ENCODE measurements at regions not wholly inside any gene's neighbourhood (a gene's known extent, or its start where the extent isn't known, plus 50 kb on each side); places are given as distances from the start of the nearest gene placed in this dataset.

DNA sequence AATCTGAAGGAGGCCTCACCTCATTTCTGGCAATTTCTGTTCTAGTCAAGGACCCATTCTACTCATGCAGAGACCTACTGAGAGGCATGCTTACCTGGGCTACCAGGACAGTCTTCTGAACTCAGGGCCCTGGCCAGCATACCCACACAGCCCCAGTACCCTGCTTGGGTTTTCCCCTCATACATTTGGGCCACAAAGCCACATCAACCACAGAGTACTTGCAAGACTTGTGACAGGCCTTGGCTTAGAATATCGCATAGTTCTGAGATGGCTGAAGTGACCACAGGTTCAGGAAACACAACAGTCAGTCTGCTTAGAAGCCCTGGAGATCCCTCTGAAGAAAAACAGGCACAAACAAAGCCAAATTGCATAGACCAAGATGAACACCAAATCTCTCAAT, 758.8 kb upstream of the CDH9 start:
- CTCF ChIA-PET: interaction anchor here (1.1 kb wide), 1 partner anchor 74 kb away, joined by 3 read pairs; no protein-coding TSS in a partner anchor
- no peaks in the 10 kb centered on the region for H3K36me3 ChIP-seq (replicated peaks in 1 of 2; ENCODE audit: control insufficient read depth in 1 of 2, insufficient read depth in 2 of 2, low read length in 1 of 2)
- 50% methylated on average over 1 of the region's 1 CpG for WGBS (ENCODE audit: low lambda C conversion rate)
- H4K20me1 ChIP-seq (ENCODE audit: insufficient read depth): no peaks in the 10 kb centered on the region
- H3K9me3 ChIP-seq: no peaks in the 10 kb centered on the region
- H3K79me2 ChIP-seq (ENCODE audit: insufficient read depth): no peaks in the 10 kb centered on the region
- no peak for DNase-seq
- TF ChIP-seq, protein P1, sequence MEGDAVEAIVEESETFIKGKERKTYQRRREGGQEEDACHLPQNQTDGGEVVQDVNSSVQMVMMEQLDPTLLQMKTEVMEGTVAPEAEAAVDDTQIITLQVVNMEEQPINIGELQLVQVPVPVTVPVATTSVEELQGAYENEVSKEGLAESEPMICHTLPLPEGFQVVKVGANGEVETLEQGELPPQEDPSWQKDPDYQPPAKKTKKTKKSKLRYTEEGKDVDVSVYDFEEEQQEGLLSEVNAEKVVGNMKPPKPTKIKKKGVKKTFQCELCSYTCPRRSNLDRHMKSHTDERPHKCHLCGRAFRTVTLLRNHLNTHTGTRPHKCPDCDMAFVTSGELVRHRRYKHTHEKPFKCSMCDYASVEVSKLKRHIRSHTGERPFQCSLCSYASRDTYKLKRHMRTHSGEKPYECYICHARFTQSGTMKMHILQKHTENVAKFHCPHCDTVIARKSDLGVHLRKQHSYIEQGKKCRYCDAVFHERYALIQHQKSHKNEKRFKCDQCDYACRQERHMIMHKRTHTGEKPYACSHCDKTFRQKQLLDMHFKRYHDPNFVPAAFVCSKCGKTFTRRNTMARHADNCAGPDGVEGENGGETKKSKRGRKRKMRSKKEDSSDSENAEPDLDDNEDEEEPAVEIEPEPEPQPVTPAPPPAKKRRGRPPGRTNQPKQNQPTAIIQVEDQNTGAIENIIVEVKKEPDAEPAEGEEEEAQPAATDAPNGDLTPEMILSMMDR (IDR thresholded peaks at IDR 0.05): no peak
- TF ChIP-seq JUND (IDR thresholded peaks at IDR 0.05): no peak
- no peak for TF ChIP-seq MEF2A (IDR thresholded peaks at IDR 0.05; ENCODE audit: borderline replicate concordance, low read depth)
- no peak for TF ChIP-seq SIN3A (IDR thresholded peaks at IDR 0.05; ENCODE audit: borderline replicate concordance, low read depth, low read length)
- TF ChIP-seq RAD21 (IDR thresholded peaks at IDR 0.05; ENCODE audit: low read length): no peak
- TF ChIP-seq, protein P2, sequence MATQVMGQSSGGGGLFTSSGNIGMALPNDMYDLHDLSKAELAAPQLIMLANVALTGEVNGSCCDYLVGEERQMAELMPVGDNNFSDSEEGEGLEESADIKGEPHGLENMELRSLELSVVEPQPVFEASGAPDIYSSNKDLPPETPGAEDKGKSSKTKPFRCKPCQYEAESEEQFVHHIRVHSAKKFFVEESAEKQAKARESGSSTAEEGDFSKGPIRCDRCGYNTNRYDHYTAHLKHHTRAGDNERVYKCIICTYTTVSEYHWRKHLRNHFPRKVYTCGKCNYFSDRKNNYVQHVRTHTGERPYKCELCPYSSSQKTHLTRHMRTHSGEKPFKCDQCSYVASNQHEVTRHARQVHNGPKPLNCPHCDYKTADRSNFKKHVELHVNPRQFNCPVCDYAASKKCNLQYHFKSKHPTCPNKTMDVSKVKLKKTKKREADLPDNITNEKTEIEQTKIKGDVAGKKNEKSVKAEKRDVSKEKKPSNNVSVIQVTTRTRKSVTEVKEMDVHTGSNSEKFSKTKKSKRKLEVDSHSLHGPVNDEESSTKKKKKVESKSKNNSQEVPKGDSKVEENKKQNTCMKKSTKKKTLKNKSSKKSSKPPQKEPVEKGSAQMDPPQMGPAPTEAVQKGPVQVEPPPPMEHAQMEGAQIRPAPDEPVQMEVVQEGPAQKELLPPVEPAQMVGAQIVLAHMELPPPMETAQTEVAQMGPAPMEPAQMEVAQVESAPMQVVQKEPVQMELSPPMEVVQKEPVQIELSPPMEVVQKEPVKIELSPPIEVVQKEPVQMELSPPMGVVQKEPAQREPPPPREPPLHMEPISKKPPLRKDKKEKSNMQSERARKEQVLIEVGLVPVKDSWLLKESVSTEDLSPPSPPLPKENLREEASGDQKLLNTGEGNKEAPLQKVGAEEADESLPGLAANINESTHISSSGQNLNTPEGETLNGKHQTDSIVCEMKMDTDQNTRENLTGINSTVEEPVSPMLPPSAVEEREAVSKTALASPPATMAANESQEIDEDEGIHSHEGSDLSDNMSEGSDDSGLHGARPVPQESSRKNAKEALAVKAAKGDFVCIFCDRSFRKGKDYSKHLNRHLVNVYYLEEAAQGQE (IDR thresholded peaks at IDR 0.05; ENCODE audit: low read depth, low read length): no peak
- POLR2A ChIA-PET: no interaction called here
- no peak overlapping the region for H3K27ac ChIP-seq (ENCODE audit: low read depth in 2 of 2, low read length in 1 of 2)
- no peak overlapping the region for H3K4me3 ChIP-seq (ENCODE audit: low read depth in 2 of 2, low read length in 1 of 2)
- no peaks in the 10 kb centered on the region; a peak in 1 of 4 replicates for H3K4me1 ChIP-seq (ENCODE audit: control insufficient read depth in 1 of 2, insufficient read depth in 2 of 2, low read depth in 1 of 2, low read length in 1 of 2)
- H3F3A ChIP-seq (replicated peaks; ENCODE audit: insufficient read depth): no peaks in the 10 kb centered on the region
- H2AFZ ChIP-seq (ENCODE audit: low read depth): no peak overlapping the region
- H3K27me3 ChIP-seq (ENCODE audit: insufficient read depth): no peaks in the 10 kb centered on the region
- H3K9me2 ChIP-seq: no peaks in the 10 kb centered on the region
- H3K9ac ChIP-seq: no peak overlapping the region
- no peak overlapping the region for H3K4me2 ChIP-seq

DNA sequence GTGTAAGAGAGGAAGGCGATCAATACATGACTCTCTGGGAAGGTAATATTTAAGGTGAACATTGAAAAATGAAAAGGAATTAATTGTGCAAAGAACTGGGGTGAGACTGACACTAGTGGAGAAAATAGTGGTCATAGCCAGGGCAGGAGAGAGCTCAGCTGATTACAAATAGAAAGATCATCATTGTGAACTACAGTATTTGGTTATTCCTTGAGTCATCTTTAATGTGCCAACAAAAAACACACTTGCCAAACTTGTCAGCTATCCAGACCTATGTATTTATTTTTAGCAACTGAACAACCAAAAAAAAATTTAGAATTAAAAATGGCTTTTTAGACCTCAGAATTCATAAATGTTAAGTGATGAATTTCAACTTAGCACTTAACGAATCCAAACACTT, 749.8 kb upstream of the CDH9 start:
- ChIA-PET POLR2A (no interaction called here), CTCF (no interaction called here)
- DNase-seq: no peak
- 38% methylated on average over 2 of the region's 2 CpGs for WGBS (ENCODE audit: low lambda C conversion rate)
- no peaks in the 10 kb centered on the region for H3F3A ChIP-seq (replicated peaks; ENCODE audit: insufficient read depth)
- no peak overlapping the region for H2AFZ ChIP-seq (ENCODE audit: low read depth)
- no peaks in the 10 kb centered on the region; a peak in 1 of 4 replicates for H3K4me1 ChIP-seq (ENCODE audit: control insufficient read depth in 1 of 2, insufficient read depth in 2 of 2, low read depth in 1 of 2, low read length in 1 of 2)
- H3K79me2 ChIP-seq (ENCODE audit: insufficient read depth): no peaks in the 10 kb centered on the region
- no peak overlapping the region for H3K27ac ChIP-seq (ENCODE audit: low read depth in 2 of 2, low read length in 1 of 2)
- no peak overlapping the region for H3K9ac ChIP-seq
- no peaks in the 10 kb centered on the region for H4K20me1 ChIP-seq (ENCODE audit: insufficient read depth)
- no peaks in the 10 kb centered on the region for H3K9me2 ChIP-seq
- H3K4me3 ChIP-seq (ENCODE audit: low read depth in 2 of 2, low read length in 1 of 2): no peak overlapping the region
- no peak overlapping the region for H3K4me2 ChIP-seq
- H3K27me3 ChIP-seq (ENCODE audit: insufficient read depth): no peaks in the 10 kb centered on the region
- H3K36me3 ChIP-seq (replicated peaks in 1 of 2; ENCODE audit: control insufficient read depth in 1 of 2, insufficient read depth in 2 of 2, low read length in 1 of 2): no peaks in the 10 kb centered on the region
- no peaks in the 10 kb centered on the region for H3K9me3 ChIP-seq
- TF ChIP-seq, protein P3, sequence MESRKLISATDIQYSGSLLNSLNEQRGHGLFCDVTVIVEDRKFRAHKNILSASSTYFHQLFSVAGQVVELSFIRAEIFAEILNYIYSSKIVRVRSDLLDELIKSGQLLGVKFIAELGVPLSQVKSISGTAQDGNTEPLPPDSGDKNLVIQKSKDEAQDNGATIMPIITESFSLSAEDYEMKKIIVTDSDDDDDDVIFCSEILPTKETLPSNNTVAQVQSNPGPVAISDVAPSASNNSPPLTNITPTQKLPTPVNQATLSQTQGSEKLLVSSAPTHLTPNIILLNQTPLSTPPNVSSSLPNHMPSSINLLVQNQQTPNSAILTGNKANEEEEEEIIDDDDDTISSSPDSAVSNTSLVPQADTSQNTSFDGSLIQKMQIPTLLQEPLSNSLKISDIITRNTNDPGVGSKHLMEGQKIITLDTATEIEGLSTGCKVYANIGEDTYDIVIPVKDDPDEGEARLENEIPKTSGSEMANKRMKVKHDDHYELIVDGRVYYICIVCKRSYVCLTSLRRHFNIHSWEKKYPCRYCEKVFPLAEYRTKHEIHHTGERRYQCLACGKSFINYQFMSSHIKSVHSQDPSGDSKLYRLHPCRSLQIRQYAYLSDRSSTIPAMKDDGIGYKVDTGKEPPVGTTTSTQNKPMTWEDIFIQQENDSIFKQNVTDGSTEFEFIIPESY (IDR thresholded peaks at IDR 0.05; ENCODE audit: borderline replicate concordance, low read depth): no peak
- TF ChIP-seq MEF2A (IDR thresholded peaks at IDR 0.05; ENCODE audit: borderline replicate concordance, low read depth): no peak
- TF ChIP-seq SIN3A (IDR thresholded peaks at IDR 0.05; ENCODE audit: borderline replicate concordance, low read depth, low read length): no peak
- no peak for TF ChIP-seq GATA2 (CRISPR knock-in tag; IDR thresholded peaks at IDR 0.05)
- no peak for TF ChIP-seq SMC3 (IDR thresholded peaks at IDR 0.05; ENCODE audit: low read depth, low read length)
- no peak for TF ChIP-seq GABPA (IDR thresholded peaks at IDR 0.05; ENCODE audit: low read depth)
- TF ChIP-seq RAD21 (IDR thresholded peaks at IDR 0.05; ENCODE audit: low read length): no peak
- TF ChIP-seq, protein P2 (IDR thresholded peaks at IDR 0.05; ENCODE audit: low read depth, low read length): no peak
- TF ChIP-seq, protein P4, sequence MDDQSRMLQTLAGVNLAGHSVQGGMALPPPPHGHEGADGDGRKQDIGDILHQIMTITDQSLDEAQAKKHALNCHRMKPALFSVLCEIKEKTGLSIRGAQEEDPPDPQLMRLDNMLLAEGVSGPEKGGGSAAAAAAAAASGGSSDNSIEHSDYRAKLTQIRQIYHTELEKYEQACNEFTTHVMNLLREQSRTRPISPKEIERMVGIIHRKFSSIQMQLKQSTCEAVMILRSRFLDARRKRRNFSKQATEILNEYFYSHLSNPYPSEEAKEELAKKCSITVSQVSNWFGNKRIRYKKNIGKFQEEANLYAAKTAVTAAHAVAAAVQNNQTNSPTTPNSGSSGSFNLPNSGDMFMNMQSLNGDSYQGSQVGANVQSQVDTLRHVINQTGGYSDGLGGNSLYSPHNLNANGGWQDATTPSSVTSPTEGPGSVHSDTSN (IDR thresholded peaks at IDR 0.05): no peak
- TF ChIP-seq NFIC (IDR thresholded peaks at IDR 0.05; ENCODE audit: borderline replicate concordance): no peak
- no peak for TF ChIP-seq NRF1 (IDR thresholded peaks at IDR 0.05; ENCODE audit: low read depth, low read length)
- TF ChIP-seq CHD2 (IDR thresholded peaks at IDR 0.05; ENCODE audit: low read length, partially characterized antibody): no peak

Measured in SK-N-SH (cell line).